Left lung (tissue), 4 donors: ENCODE measurements at regions not wholly inside any gene's neighbourhood (a gene's known extent, or its start where the extent isn't known, plus 50 kb on each side); places are given as distances from the start of the nearest gene placed in this dataset.
"Not testable (repeated sequence)": the region's sequence is repeated elsewhere in the genome, so short reads cannot be mapped to it uniquely, and the experiment has no call there.

Experiments used
- ATAC-seq: fragments of 200-7000 bp; cut with Tn5 transposase; one replicate; pipeline ENCODE4 v1.9.1; 2020; ENCODE audit warnings: moderate library complexity
- DNase-seq, 4 donors: peaks; one replicate each; pipeline ENCODE4 v3.0.0-alpha.2; 2013 to 2020
- H3K27ac ChIP-seq, 2 donors: fragments of 200-600 bp; sonication (generic) in 1 of 2; one replicate each; pipeline versions ENCODE4 v1.5.0 to v1.8.0; 2020 to 2021
- H3K27me3 ChIP-seq, 2 donors: fragments of 200-600 bp; sonication (generic) in 1 of 2; one replicate each; pipeline versions ENCODE4 v1.5.0 to v1.8.0; 2020 to 2021
- H3K36me3 ChIP-seq, 2 donors: fragments of 200-600 bp; sonication (generic) in 1 of 2; one replicate each; pipeline versions ENCODE4 v1.5.0 to v1.8.0; 2020 to 2021
- H3K4me1 ChIP-seq, 2 donors: fragments of 200-600 bp; one replicate each; pipeline ENCODE4 v1.8.0; 2021
- H3K4me3 ChIP-seq, 2 donors: fragments of 200-600 bp; sonication (generic) in 1 of 2; one replicate each; pipeline versions ENCODE4 v1.5.0 to v1.8.0; 2020 to 2021; ENCODE audit warnings: mild to moderate bottlenecking in 1 of 2
- H3K9me3 ChIP-seq, 2 donors: fragments of 200-600 bp; sonication (generic) in 1 of 2; one replicate each; pipeline versions ENCODE4 v1.5.0 to v1.8.0; 2020 to 2021
- CTCF ChIP-seq, 2 donors: fragments of 200-600 bp; sonication (generic) in 1 of 2; IDR thresholded peaks; one replicate each; pipeline versions ENCODE4 v1.5.0 to v1.8.0; 2021; ENCODE audit warnings: antibody characterized with exemption in 2 of 2
- intact Hi-C, 2 donors: fragments of 100-400 bp; cut with DNase I; formaldehyde crosslinking; loops; one replicate each; pipeline versions ENCODE4 v1.11.2 to v1.14.2; 2022
- donor health status: DM: no; HTN: yes; CAD: no.
- donor health status: DM: no; HTN: no; CAD: no.

GRCh38 chr10:130714742-130715467, 578.7 kb downstream of the GLRX3 start:
- Histone ChIP-seq H3K4me1 (no peaks in the 10 kb centered on the region), H3K4me3 (no peak overlapping the region), H3K9me3 (no peaks in the 10 kb centered on the region), H3K27me3 (peaks cover 0 to 39% of the 10 kb centered on the region in 2 donors), H3K27ac (no peak overlapping the region), H3K36me3 (no peaks in the 10 kb centered on the region)
- no peak for TF ChIP-seq CTCF (IDR thresholded peaks at IDR 0.05)
- DNase-seq (no peak), ATAC-seq (no peak)
- intact Hi-C loops: no loop called here

- H3K27me3 ChIP-seq: peaks cover 0 to 31% of the 10 kb centered on the region in 2 donors
- intact Hi-C loops: no loop called here
- H3K4me3 ChIP-seq: no peak overlapping the region
- no peak for TF ChIP-seq CTCF (IDR thresholded peaks at IDR 0.05)
- no peaks in the 10 kb centered on the region for H3K4me1 ChIP-seq
- no peaks in the 10 kb centered on the region for H3K36me3 ChIP-seq
- ATAC-seq (peak; percentile 34), DNase-seq (no peak)
- H3K9me3 ChIP-seq: no peaks in the 10 kb centered on the region
- no peak overlapping the region for H3K27ac ChIP-seq
Observed at GRCh38 chr10:130715686-130716670, 579.8 kb downstream of the GLRX3 start.

- Histone ChIP-seq H3K9me3 (no peaks in the 10 kb centered on the region), H3K27me3 (peaks cover 0 to 31% of the 10 kb centered on the region in 2 donors), H3K4me3 (no peak overlapping the region), H3K27ac (no peak overlapping the region), H3K36me3 (no peaks in the 10 kb centered on the region), H3K4me1 (no peaks in the 10 kb centered on the region)
- TF ChIP-seq CTCF (IDR thresholded peaks at IDR 0.05): no peak
- intact Hi-C loops: no loop called here
- DNase-seq (no peak), ATAC-seq (no peak)
Observed at GRCh38 chr10:130717083-130717482, 580.9 kb downstream of the GLRX3 start.

GRCh38 chr10:130718744-130719447, 582.7 kb downstream of the GLRX3 start:
- DNase-seq, intact Hi-C loops, H3K27ac ChIP-seq, H3K4me3 ChIP-seq, H3K4me1 ChIP-seq, H3K36me3 ChIP-seq, ATAC-seq, H3K9me3 ChIP-seq: not testable (repeated sequence)
- peaks cover 0 to 22% of the 10 kb centered on the region in 2 donors for H3K27me3 ChIP-seq

- TF ChIP-seq CTCF (IDR thresholded peaks at IDR 0.05): no peak
- peaks cover 0 to 17% of the 10 kb centered on the region in 2 donors for H3K27me3 ChIP-seq
- no peaks in the 10 kb centered on the region for H3K4me1 ChIP-seq
- no peak overlapping the region for H3K27ac ChIP-seq
- H3K9me3 ChIP-seq: no peaks in the 10 kb centered on the region
- no peaks in the 10 kb centered on the region for H3K36me3 ChIP-seq
- ATAC-seq (no peak), DNase-seq (no peak)
- intact Hi-C loops: no loop called here
- no peak overlapping the region for H3K4me3 ChIP-seq
Observed at GRCh38 chr10:130719448-130719752, 583.2 kb downstream of the GLRX3 start.
